Superior temporal gyrus (tissue), 1 donor: ENCODE measurements at regions not wholly inside any gene's neighbourhood (a gene's known extent, or its start where the extent isn't known, plus 50 kb on each side); places are given as distances from the start of the nearest gene placed in this dataset.
A peak's percentile ranks its signal among the peaks of the same experiment; 100 is the strongest.
"Not testable (repeated sequence)": the region's sequence is repeated elsewhere in the genome, so short reads cannot be mapped to it uniquely, and the experiment has no call there.

Experiments used
- DNase-seq: peaks from one replicate; pipeline ENCODE4 v3.0.0-alpha.2; 2016; ENCODE audit errors: extremely low spot score

GRCh38 chr10:8128511-8128910 is 74.0 kb downstream of the GATA3 start:
- no peak for DNase-seq

GRCh38 chr10:8129438-8129837 is 75.0 kb downstream of the GATA3 start:
- no peak for DNase-seq

GRCh38 chr10:8130973-8131911 is 76.8 kb downstream of the GATA3 start:
- DNase-seq: no peak

- DNase-seq: no peak
Observed at GRCh38 chr10:8133146-8133545, 78.7 kb downstream of the GATA3 start.

GRCh38 chr10:8136736-8137135 is 82.2 kb downstream of the GATA3 start:
- no peak for DNase-seq

GRCh38 chr10:8137272-8137681 is 82.8 kb downstream of the GATA3 start:
- DNase-seq: no peak

- DNase-seq: peak; percentile 11
Observed at GRCh38 chr10:8137726-8138125, 83.2 kb downstream of the GATA3 start.

GRCh38 chr10:8138471-8138870 is 84.0 kb downstream of the GATA3 start:
- peak; percentile 51 for DNase-seq

GRCh38 chr10:8144496-8144895 is 90.0 kb downstream of the GATA3 start:
- DNase-seq: no peak

- no peak for DNase-seq
Observed at GRCh38 chr10:8146650-8147049, 92.2 kb downstream of the GATA3 start.

GRCh38 chr10:8149991-8150390 is 95.5 kb downstream of the GATA3 start:
- DNase-seq: no peak

GRCh38 chr10:8150401-8150905 is 96.0 kb downstream of the GATA3 start:
- DNase-seq: no peak

GRCh38 chr10:8151086-8151485 is 96.6 kb downstream of the GATA3 start:
- DNase-seq: no peak

- no peak for DNase-seq
Observed at GRCh38 chr10:8156918-8157317, 102.4 kb downstream of the GATA3 start.

GRCh38 chr10:8158193-8159071 is 103.9 kb downstream of the GATA3 start:
- no peak for DNase-seq

- no peak for DNase-seq
Observed at GRCh38 chr10:8159341-8160165, 105.1 kb downstream of the GATA3 start.

- DNase-seq: no peak
Observed at GRCh38 chr10:8163824-8164223, 109.3 kb downstream of the GATA3 start.

GRCh38 chr10:8164640-8165039 is 110.2 kb downstream of the GATA3 start:
- DNase-seq: not testable (repeated sequence)

GRCh38 chr10:8168836-8169235 is 114.3 kb downstream of the GATA3 start:
- no peak for DNase-seq

GRCh38 chr10:8171008-8171407 is 116.5 kb downstream of the GATA3 start:
- no peak for DNase-seq

- no peak for DNase-seq
Observed at GRCh38 chr10:8172604-8173003, 118.1 kb downstream of the GATA3 start.
